ENCODE measurements at regions not wholly inside any gene's neighbourhood (a gene's known extent, or its start where the extent isn't known, plus 50 kb on each side); places are given as distances from the start of the nearest gene placed in this dataset.

GRCh38 chr2:147231081-147231480 lies 613.7 kb upstream of the ACVR2A start:
- CTCF ChIA-PET = no interaction called here
- no TSS peak for BruUV-seq (replicated peaks)

GRCh38 chr2:147227313-147227712 lies 617.5 kb upstream of the ACVR2A start:
- H3K4me3 ChIP-seq (ENCODE audit: low read depth, low read length, poor library complexity, severe bottlenecking) = no peak overlapping the region
- CTCF ChIA-PET = no interaction called here
- no peaks in the 10 kb centered on the region for H3K36me3 ChIP-seq (ENCODE audit: insufficient read depth, low read length, poor library complexity, severe bottlenecking)
- BruUV-seq (replicated peaks) = no TSS peak
- no peak for DNase-seq (ENCODE audit: low spot score)
- no peak overlapping the region for H3K27ac ChIP-seq (ENCODE audit: low read depth, low read length, poor library complexity, severe bottlenecking)
- H3K9me3 ChIP-seq (ENCODE audit: low read depth, low read length, poor library complexity, severe bottlenecking) = no peaks in the 10 kb centered on the region
- POLR2A ChIA-PET (ENCODE audit: low non-redundant PET) = no interaction called here
- no peaks in the 10 kb centered on the region for H3K27me3 ChIP-seq (replicated peaks; ENCODE audit: insufficient read depth, low read depth, low read length, poor library complexity)
- H3K4me1 ChIP-seq (ENCODE audit: insufficient read depth, low read length, poor library complexity, severe bottlenecking) = peaks cover 3% of the 10 kb centered on the region
- intact Hi-C loops (cut with micrococcal nuclease; ENCODE audit: unreplicated experiment) = no loop called here
- TF ChIP-seq EZH2 (IDR thresholded peaks at IDR 0.05; ENCODE audit: borderline replicate concordance, low read depth, low read length, poor library complexity, severe bottlenecking) = no peak
- no peak for TF ChIP-seq CTCF (conservative IDR thresholded peaks at IDR 0.05; ENCODE audit: low read depth, low read length)

More at GRCh38 chr2:147231081-147231480, 613.7 kb upstream of the ACVR2A start:
- POLR2A ChIA-PET (ENCODE audit: low non-redundant PET) = no interaction called here
- Histone ChIP-seq H3K36me3 (ENCODE audit: insufficient read depth, low read length, poor library complexity, severe bottlenecking) (no peaks in the 10 kb centered on the region), H3K4me3 (ENCODE audit: low read depth, low read length, poor library complexity, severe bottlenecking) (no peak overlapping the region), H3K27ac (ENCODE audit: low read depth, low read length, poor library complexity, severe bottlenecking) (no peak overlapping the region), H3K4me1 (ENCODE audit: insufficient read depth, low read length, poor library complexity, severe bottlenecking) (no peaks in the 10 kb centered on the region), H3K27me3 (replicated peaks; ENCODE audit: insufficient read depth, low read depth, low read length, poor library complexity) (no peaks in the 10 kb centered on the region), H3K9me3 (ENCODE audit: low read depth, low read length, poor library complexity, severe bottlenecking) (no peaks in the 10 kb centered on the region)
- DNase-seq (ENCODE audit: low spot score) = no peak
- intact Hi-C loops (cut with micrococcal nuclease; ENCODE audit: unreplicated experiment) = no loop called here
- no peak for TF ChIP-seq CTCF (conservative IDR thresholded peaks at IDR 0.05; ENCODE audit: low read depth, low read length)
- TF ChIP-seq EZH2 (IDR thresholded peaks at IDR 0.05; ENCODE audit: borderline replicate concordance, low read depth, low read length, poor library complexity, severe bottlenecking) = no peak

- intact Hi-C loops (cut with micrococcal nuclease; ENCODE audit: unreplicated experiment) = no loop called here
- Histone ChIP-seq H3K4me3 (ENCODE audit: low read depth, low read length, poor library complexity, severe bottlenecking) (no peak overlapping the region), H3K36me3 (ENCODE audit: insufficient read depth, low read length, poor library complexity, severe bottlenecking) (no peaks in the 10 kb centered on the region), H3K27ac (ENCODE audit: low read depth, low read length, poor library complexity, severe bottlenecking) (no peak overlapping the region), H3K9me3 (ENCODE audit: low read depth, low read length, poor library complexity, severe bottlenecking) (no peaks in the 10 kb centered on the region), H3K27me3 (replicated peaks; ENCODE audit: insufficient read depth, low read depth, low read length, poor library complexity) (no peaks in the 10 kb centered on the region), H3K4me1 (ENCODE audit: insufficient read depth, low read length, poor library complexity, severe bottlenecking) (peaks cover 3% of the 10 kb centered on the region)
- POLR2A ChIA-PET (ENCODE audit: low non-redundant PET) = no interaction called here
- peak; percentile 27 for DNase-seq (ENCODE audit: low spot score)
- BruUV-seq (replicated peaks) = no TSS peak
- no peak for TF ChIP-seq EZH2 (IDR thresholded peaks at IDR 0.05; ENCODE audit: borderline replicate concordance, low read depth, low read length, poor library complexity, severe bottlenecking)
- TF ChIP-seq CTCF (conservative IDR thresholded peaks at IDR 0.05; ENCODE audit: low read depth, low read length) = no peak
- CTCF ChIA-PET = interaction anchor here (1.0 kb wide), 1 partner anchor 179 kb away, joined by 6 read pairs; no protein-coding TSS in a partner anchor
Measured at GRCh38 chr2:147224070-147224469, 620.8 kb upstream of the ACVR2A start.
